ENCODE measurements at regions not wholly inside any gene's neighbourhood (a gene's known extent, or its start where the extent isn't known, plus 50 kb on each side); places are given as distances from the start of the nearest gene placed in this dataset.

DNA sequence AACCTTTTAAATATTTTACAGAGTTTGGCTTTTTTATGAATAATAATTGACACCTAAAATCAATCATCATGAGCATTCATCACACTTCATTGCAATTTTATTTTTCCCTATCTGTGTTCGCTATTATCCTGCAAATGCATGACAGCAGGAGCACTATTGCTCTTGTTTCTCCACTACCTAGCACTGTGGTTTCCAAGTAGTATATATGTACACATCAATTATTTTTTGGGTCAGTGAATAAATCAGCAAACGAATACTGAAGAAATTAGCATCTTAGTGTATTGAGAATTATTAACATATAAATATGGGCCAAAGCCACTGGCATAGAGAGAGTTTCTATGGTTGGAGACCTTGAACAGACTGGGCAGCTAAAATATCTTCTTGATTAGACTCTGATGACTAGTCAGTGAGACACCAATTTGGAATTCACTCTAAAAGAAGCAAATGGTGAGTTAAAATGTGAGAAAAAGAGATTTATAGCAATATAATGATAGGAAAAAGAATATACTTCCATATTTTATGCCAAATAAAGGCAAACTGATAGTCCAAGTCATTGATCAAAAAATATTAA, 731.1 kb upstream of the LUZP2 start:
- TF ChIP-seq, protein P1, sequence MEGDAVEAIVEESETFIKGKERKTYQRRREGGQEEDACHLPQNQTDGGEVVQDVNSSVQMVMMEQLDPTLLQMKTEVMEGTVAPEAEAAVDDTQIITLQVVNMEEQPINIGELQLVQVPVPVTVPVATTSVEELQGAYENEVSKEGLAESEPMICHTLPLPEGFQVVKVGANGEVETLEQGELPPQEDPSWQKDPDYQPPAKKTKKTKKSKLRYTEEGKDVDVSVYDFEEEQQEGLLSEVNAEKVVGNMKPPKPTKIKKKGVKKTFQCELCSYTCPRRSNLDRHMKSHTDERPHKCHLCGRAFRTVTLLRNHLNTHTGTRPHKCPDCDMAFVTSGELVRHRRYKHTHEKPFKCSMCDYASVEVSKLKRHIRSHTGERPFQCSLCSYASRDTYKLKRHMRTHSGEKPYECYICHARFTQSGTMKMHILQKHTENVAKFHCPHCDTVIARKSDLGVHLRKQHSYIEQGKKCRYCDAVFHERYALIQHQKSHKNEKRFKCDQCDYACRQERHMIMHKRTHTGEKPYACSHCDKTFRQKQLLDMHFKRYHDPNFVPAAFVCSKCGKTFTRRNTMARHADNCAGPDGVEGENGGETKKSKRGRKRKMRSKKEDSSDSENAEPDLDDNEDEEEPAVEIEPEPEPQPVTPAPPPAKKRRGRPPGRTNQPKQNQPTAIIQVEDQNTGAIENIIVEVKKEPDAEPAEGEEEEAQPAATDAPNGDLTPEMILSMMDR (IDR thresholded peaks at IDR 0.05): no peak
- TF ChIP-seq POLR2A (IDR thresholded peaks at IDR 0.05): no peak
